Retinal pigment epithelial cell (primary cell): ENCODE measurements at regions not wholly inside any gene's neighbourhood (a gene's known extent, or its start where the extent isn't known, plus 50 kb on each side); places are given as distances from the start of the nearest gene placed in this dataset.

ENCODE experiments used
- DNase-seq: peaks from one replicate; pipeline ENCODE4 v3.0.0-alpha.2; 2010; ENCODE audit warnings: low read depth
- H3K4me3 ChIP-seq: 2 replicates; pipeline ENCODE4 v1.5.1; 2011; ENCODE audit warnings: mild to moderate bottlenecking, low read length, control low read depth, moderate library complexity
- TF ChIP-seq, protein P1 (sequence below): conservative IDR thresholded peaks from 2 replicates; pipeline ENCODE4 v1.5.1; 2011; ENCODE audit warnings: low read depth, low read length, control low read depth, inconsistent platforms

- no peak overlapping the region for H3K4me3 ChIP-seq
- no peak for DNase-seq
- TF ChIP-seq, protein P1, sequence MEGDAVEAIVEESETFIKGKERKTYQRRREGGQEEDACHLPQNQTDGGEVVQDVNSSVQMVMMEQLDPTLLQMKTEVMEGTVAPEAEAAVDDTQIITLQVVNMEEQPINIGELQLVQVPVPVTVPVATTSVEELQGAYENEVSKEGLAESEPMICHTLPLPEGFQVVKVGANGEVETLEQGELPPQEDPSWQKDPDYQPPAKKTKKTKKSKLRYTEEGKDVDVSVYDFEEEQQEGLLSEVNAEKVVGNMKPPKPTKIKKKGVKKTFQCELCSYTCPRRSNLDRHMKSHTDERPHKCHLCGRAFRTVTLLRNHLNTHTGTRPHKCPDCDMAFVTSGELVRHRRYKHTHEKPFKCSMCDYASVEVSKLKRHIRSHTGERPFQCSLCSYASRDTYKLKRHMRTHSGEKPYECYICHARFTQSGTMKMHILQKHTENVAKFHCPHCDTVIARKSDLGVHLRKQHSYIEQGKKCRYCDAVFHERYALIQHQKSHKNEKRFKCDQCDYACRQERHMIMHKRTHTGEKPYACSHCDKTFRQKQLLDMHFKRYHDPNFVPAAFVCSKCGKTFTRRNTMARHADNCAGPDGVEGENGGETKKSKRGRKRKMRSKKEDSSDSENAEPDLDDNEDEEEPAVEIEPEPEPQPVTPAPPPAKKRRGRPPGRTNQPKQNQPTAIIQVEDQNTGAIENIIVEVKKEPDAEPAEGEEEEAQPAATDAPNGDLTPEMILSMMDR = no peak
Measured at GRCh38 chr2:205909184-205909572, 176.8 kb downstream of the INO80D start.

DNA sequence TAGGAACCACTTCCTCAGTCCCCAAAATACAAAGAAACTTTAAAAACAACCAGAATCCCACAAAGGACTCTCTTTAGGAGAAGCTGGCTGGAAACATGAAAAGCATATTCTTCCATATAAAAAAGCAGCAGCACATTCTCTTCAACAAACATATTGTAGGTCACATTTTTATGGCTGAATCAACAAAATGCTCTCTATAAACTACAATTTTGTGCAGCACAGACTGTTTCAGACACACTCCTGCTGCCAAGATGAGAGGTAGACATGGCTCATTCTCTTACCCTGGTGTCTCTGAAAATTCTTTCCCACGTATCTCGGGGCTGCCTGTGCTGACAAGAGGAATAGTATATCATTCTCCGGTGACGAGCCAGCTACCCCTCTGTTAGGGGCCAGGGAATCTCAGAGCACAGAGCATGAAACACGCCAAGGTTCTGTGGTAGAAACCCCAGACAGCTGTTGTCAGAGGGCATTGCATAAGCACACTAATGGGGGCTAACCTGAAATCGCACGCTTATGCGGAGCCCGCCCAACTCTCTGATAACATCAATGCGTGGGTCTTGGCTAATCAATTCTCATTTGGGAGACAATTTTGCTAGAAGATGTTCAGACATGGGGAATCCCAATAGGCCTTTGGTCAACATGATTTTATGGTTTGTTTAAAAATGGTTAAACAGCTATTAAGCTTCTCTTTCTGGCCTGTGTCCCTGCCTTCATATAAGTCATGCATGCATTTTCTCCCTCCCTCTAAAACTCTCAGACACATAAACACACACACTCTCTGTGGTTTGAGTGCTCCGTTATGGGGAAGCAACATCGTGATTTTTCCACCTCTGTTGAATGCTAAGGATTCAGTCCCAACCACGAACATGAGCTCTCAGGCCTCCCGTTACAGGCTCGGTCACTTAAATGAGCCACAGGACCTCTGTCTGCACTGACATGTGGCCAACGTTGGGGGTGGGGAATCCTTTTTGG, 177.5 kb downstream of the INO80D start:
- DNase-seq = no peak
- no peak overlapping the region for H3K4me3 ChIP-seq
- TF ChIP-seq, protein P1 = no peak

DNA sequence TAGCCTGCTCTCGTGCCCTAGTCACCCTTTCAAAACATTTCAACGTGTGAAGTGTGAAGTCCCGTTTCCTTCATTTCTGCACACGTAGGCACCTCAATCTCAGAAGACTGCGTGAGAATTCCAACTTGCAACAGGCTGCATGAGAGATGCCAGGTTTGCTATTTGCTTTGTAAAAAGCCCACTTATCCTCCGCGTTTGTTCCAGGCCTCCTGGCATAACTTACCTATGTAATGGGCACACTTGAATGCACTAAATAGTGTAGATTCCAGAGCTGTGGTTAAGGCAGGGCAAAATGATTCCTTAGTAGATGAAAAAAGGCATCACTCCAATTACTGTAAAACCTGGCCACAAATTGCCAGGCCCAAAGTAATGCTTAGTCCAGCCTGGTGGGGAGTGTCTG, 179.6 kb downstream of the INO80D start:
- TF ChIP-seq, protein P1 = no peak
- H3K4me3 ChIP-seq = no peak overlapping the region
- DNase-seq = no peak

- DNase-seq = no peak
- TF ChIP-seq, protein P1 = no peak
- H3K4me3 ChIP-seq = no peak overlapping the region
Measured at GRCh38 chr2:205905576-205905975, 180.4 kb downstream of the INO80D start.

DNA sequence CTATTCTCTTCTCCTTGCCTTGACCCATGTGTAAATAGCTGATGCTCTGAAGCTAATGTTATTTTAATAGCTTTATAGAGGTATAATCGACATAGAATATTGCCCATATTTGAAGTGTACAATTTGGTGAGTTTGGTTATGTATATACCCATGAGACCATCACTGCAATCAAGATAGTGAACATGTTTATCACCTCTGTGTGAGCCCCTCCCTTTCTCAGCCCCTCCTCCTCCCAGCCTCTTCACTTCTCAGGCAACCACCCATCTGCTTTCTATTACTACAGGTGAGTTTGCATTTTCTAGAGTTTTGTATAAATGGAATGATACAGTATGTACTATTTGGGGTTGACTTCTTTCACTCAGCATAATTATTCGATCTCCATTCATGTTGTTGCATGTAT, 181.1 kb downstream of the INO80D start:
- no peak for DNase-seq
- H3K4me3 ChIP-seq = no peak overlapping the region
- TF ChIP-seq, protein P1 = no peak

GRCh38 chr2:205903549-205904129, 182.3 kb downstream of the INO80D start:
- TF ChIP-seq, protein P1 = peak; percentile 41
- no peak for DNase-seq
- H3K4me3 ChIP-seq = no peak overlapping the region

- no peak for DNase-seq
- TF ChIP-seq, protein P1 = no peak
- no peak overlapping the region for H3K4me3 ChIP-seq
Measured at GRCh38 chr2:205902900-205903237, 183.1 kb downstream of the INO80D start.
